ENCODE measurements at regions not wholly inside any gene's neighbourhood (a gene's known extent, or its start where the extent isn't known, plus 50 kb on each side); places are given as distances from the start of the nearest gene placed in this dataset.

DNA sequence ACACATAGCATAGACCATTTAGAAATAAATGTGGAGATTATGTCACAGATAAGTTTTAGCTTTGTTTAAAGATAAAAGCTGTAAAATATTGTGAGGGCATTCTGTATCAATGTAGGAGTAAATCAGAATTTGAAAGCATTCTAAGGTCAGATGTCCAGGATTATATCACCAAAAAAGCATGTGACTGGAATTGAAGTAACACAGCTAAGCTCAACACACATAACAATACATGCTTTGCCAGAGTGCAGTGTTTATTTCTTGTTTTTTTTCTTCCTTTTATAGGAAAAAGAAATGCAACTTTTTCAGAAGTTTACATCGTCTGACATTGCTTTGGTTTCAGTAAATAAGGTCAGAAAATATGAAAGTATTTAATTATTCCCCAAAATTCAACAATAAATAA is 183.4 kb downstream of the HTR7 start:
- no peak overlapping the region for H2AFZ ChIP-seq (ENCODE audit: low read length)
- FAIRE-seq (no peak), DNase-seq (ENCODE audit: low spot score) (no peak), ATAC-seq (no peak)
- no peaks in the 10 kb centered on the region for H3K36me3 ChIP-seq (replicated peaks in 1 of 2; ENCODE audit: control insufficient read depth in 1 of 2, insufficient read depth in 2 of 2, low read length in 2 of 2)
- intact Hi-C loops (cut with micrococcal nuclease; ENCODE audit: unreplicated experiment) (no loop called here), in situ Hi-C loops (cut with HindIII; ENCODE audit: extremely low pct_ligation_motif_present, low pct_unique_long_range_greater_than_20kb) (no loop called here)
- no TSS peak for BruUV-seq (replicated peaks)
- no peaks in the 10 kb centered on the region for H3K4me1 ChIP-seq (ENCODE audit: insufficient read depth, low read length)
- H3K9me3 ChIP-seq (ENCODE audit: low read length), result no peaks in the 10 kb centered on the region
- H4K20me1 ChIP-seq (ENCODE audit: insufficient read depth, low read length), result no peaks in the 10 kb centered on the region
- WGBS (ENCODE audit: low lambda C conversion rate), result 0% methylated on average over 1 of the region's 1 CpG
- H3K9ac ChIP-seq (ENCODE audit: insufficient read depth, low read depth, low read length), result no peak overlapping the region
- no peaks in the 10 kb centered on the region for H3K79me2 ChIP-seq (ENCODE audit: insufficient read depth, low read length)
- ChIA-PET POLR2A (no interaction called here), CTCF (ENCODE audit: low intra/inter-chr PET ratio, low total read pairs) (no interaction called here)
- no peaks in the 10 kb centered on the region; a peak in 1 of 5 replicates for H3K27me3 ChIP-seq (ENCODE audit: control insufficient read depth in 1 of 2, insufficient read depth in 2 of 2, low read length in 2 of 2)
- TF ChIP-seq, protein P1, sequence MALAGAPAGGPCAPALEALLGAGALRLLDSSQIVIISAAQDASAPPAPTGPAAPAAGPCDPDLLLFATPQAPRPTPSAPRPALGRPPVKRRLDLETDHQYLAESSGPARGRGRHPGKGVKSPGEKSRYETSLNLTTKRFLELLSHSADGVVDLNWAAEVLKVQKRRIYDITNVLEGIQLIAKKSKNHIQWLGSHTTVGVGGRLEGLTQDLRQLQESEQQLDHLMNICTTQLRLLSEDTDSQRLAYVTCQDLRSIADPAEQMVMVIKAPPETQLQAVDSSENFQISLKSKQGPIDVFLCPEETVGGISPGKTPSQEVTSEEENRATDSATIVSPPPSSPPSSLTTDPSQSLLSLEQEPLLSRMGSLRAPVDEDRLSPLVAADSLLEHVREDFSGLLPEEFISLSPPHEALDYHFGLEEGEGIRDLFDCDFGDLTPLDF (CRISPR knock-in tag; IDR thresholded peaks at IDR 0.05), result no peak
- no peak overlapping the region for H3K4me3 ChIP-seq (replicated peaks in 1 of 3; ENCODE audit: insufficient read depth in 1 of 3, low read depth in 2 of 3, low read length in 3 of 3)
- H3K4me2 ChIP-seq (ENCODE audit: low read depth, low read length), result no peak overlapping the region
- no peak overlapping the region for H3K27ac ChIP-seq (ENCODE audit: extremely low read length, insufficient read depth, low read length)

DNA sequence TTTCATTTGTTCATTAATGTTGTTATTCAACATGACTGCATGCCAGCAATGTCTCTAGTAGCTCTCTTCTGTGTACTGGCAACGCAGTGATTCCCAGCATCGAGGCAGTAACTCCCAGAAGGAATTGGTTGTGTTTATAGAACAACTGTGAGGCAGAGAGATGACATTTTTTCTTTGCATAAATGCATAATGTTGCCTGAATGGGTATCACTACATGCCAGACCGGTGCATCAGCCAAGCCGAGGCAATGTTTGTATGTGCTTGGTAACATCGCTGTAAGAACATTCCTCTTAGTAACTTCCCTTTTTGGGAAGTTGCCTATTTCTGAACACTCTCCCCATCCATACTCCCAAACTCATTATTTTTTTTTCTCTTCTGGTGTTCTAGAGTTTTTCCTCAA is 182.9 kb downstream of the HTR7 start:
- H3K36me3 ChIP-seq (replicated peaks in 1 of 2; ENCODE audit: control insufficient read depth in 1 of 2, insufficient read depth in 2 of 2, low read length in 2 of 2), result no peaks in the 10 kb centered on the region
- intact Hi-C loops (cut with micrococcal nuclease; ENCODE audit: unreplicated experiment), result no loop called here
- in situ Hi-C loops (cut with HindIII; ENCODE audit: extremely low pct_ligation_motif_present, low pct_unique_long_range_greater_than_20kb), result no loop called here
- no peak overlapping the region for H3K27ac ChIP-seq (ENCODE audit: extremely low read length, insufficient read depth, low read length)
- no peak for FAIRE-seq
- no peaks in the 10 kb centered on the region for H3K79me2 ChIP-seq (ENCODE audit: insufficient read depth, low read length)
- no TSS peak for BruUV-seq (replicated peaks)
- no peak for DNase-seq (ENCODE audit: low spot score)
- under 1% methylated on average over 5 of the region's 5 CpGs for WGBS (ENCODE audit: low lambda C conversion rate)
- no peaks in the 10 kb centered on the region for H3K9me3 ChIP-seq (ENCODE audit: low read length)
- ATAC-seq, result no peak
- H3K4me1 ChIP-seq (ENCODE audit: insufficient read depth, low read length), result no peaks in the 10 kb centered on the region
- H3K9ac ChIP-seq (ENCODE audit: insufficient read depth, low read depth, low read length), result no peak overlapping the region
- H3K27me3 ChIP-seq (ENCODE audit: control insufficient read depth in 1 of 2, insufficient read depth in 2 of 2, low read length in 2 of 2), result no peaks in the 10 kb centered on the region; a peak in 1 of 5 replicates
- ChIA-PET POLR2A (no interaction called here), CTCF (ENCODE audit: low intra/inter-chr PET ratio, low total read pairs) (no interaction called here)
- no peak overlapping the region for H3K4me2 ChIP-seq (ENCODE audit: low read depth, low read length)
- no peak overlapping the region for H3K4me3 ChIP-seq (replicated peaks in 1 of 3; ENCODE audit: insufficient read depth in 1 of 3, low read depth in 2 of 3, low read length in 3 of 3)
- H2AFZ ChIP-seq (ENCODE audit: low read length), result no peak overlapping the region
- no peaks in the 10 kb centered on the region for H4K20me1 ChIP-seq (ENCODE audit: insufficient read depth, low read length)
- TF ChIP-seq SRSF9 (IDR thresholded peaks at IDR 0.05; ENCODE audit: borderline replicate concordance, insufficient read depth, low read depth, low read length, poor library complexity, severe bottlenecking) (no peak), MED1 (CRISPR knock-in tag; IDR thresholded peaks at IDR 0.05) (no peak), ZNF496 (CRISPR knock-in tag; IDR thresholded peaks at IDR 0.05; ENCODE audit: insufficient replicate concordance) (no peak), HES4 (CRISPR knock-in tag; IDR thresholded peaks at IDR 0.05; ENCODE audit: borderline replicate concordance) (no peak), ADNP (CRISPR knock-in tag; IDR thresholded peaks at IDR 0.05) (no peak), ZNF746 (CRISPR knock-in tag; IDR thresholded peaks at IDR 0.05) (no peak), ZZZ3 (CRISPR knock-in tag; IDR thresholded peaks at IDR 0.05; ENCODE audit: borderline replicate concordance) (no peak), IKZF4 (CRISPR knock-in tag; IDR thresholded peaks at IDR 0.05; ENCODE audit: borderline replicate concordance, low read depth, not compliant biosample characterization) (no peak), CBFB (CRISPR knock-in tag; IDR thresholded peaks at IDR 0.05) (no peak)
- TF ChIP-seq, protein P2, sequence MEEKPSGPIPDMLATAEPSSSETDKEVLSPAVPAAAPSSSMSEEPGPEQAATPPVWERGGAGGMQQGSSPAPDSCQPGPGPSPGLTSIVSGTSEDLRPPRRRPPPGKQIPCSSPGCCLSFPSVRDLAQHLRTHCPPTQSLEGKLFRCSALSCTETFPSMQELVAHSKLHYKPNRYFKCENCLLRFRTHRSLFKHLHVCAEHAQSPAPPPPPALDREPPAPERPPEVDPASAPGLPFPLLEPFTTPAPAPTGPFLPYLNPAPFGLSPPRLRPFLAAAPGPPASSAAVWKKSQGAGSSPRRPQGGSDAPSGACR (CRISPR knock-in tag; IDR thresholded peaks at IDR 0.05), result no peak
- TF ChIP-seq, protein P3, sequence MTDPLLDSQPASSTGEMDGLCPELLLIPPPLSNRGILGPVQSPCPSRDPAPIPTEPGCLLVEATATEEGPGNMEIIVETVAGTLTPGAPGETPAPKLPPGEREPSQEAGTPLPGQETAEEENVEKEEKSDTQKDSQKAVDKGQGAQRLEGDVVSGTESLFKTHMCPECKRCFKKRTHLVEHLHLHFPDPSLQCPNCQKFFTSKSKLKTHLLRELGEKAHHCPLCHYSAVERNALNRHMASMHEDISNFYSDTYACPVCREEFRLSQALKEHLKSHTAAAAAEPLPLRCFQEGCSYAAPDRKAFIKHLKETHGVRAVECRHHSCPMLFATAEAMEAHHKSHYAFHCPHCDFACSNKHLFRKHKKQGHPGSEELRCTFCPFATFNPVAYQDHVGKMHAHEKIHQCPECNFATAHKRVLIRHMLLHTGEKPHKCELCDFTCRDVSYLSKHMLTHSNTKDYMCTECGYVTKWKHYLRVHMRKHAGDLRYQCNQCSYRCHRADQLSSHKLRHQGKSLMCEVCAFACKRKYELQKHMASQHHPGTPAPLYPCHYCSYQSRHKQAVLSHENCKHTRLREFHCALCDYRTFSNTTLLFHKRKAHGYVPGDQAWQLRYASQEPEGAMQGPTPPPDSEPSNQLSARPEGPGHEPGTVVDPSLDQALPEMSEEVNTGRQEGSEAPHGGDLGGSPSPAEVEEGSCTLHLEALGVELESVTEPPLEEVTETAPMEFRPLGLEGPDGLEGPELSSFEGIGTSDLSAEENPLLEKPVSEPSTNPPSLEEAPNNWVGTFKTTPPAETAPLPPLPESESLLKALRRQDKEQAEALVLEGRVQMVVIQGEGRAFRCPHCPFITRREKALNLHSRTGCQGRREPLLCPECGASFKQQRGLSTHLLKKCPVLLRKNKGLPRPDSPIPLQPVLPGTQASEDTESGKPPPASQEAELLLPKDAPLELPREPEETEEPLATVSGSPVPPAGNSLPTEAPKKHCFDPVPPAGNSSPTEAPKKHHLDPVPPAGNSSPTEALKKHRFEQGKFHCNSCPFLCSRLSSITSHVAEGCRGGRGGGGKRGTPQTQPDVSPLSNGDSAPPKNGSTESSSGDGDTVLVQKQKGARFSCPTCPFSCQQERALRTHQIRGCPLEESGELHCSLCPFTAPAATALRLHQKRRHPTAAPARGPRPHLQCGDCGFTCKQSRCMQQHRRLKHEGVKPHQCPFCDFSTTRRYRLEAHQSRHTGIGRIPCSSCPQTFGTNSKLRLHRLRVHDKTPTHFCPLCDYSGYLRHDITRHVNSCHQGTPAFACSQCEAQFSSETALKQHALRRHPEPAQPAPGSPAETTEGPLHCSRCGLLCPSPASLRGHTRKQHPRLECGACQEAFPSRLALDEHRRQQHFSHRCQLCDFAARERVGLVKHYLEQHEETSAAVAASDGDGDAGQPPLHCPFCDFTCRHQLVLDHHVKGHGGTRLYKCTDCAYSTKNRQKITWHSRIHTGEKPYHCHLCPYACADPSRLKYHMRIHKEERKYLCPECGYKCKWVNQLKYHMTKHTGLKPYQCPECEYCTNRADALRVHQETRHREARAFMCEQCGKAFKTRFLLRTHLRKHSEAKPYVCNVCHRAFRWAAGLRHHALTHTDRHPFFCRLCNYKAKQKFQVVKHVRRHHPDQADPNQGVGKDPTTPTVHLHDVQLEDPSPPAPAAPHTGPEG (CRISPR knock-in tag; IDR thresholded peaks at IDR 0.05), result no peak

Data from HepG2 (cell line).